Body of pancreas (tissue), 4 donors: ENCODE measurements at regions not wholly inside any gene's neighbourhood (a gene's known extent, or its start where the extent isn't known, plus 50 kb on each side); places are given as distances from the start of the nearest gene placed in this dataset.

Source experiments
- ATAC-seq: fragments of 150-250 bp; one replicate; pipeline ENCODE4 v1.9.1; 2016
- DNase-seq, 4 donors: peaks; one replicate each; pipeline ENCODE4 v3.0.0-alpha.2; 2019
- H3K27ac ChIP-seq, 4 donors: fragments of 200-600 bp; sonication (generic); 1 replicate in 3 of 4; 2 replicates in 1 of 4; pipeline versions ENCODE4 v1.5.1 to v1.6.1; 2016 to 2019; ENCODE audit warnings: mild to moderate bottlenecking in 1 of 4, mixed read lengths in 1 of 4, moderate library complexity in 1 of 4
- H3K27me3 ChIP-seq, 2 donors: fragments of 200-600 bp; sonication (generic); one replicate each; pipeline ENCODE4 v1.6.0; 2016; ENCODE audit warnings: mild to moderate bottlenecking in 1 of 2
- H3K36me3 ChIP-seq, 2 donors: fragments of 200-600 bp; sonication (generic); replicated peaks in 1 of 2; 2 replicates each; pipeline ENCODE4 v1.5.1; 2016; ENCODE audit warnings: low read depth in 2 of 2; ENCODE audit not compliant: insufficient read depth in 1 of 2
- H3K4me1 ChIP-seq: fragments of 200-600 bp; sonication (generic); one replicate; pipeline ENCODE4 v1.6.0; 2016
- H3K4me3 ChIP-seq, 2 donors: fragments of 200-600 bp; sonication (generic); 1 replicate in 1 of 2; 2 replicates in 1 of 2; pipeline ENCODE4 v1.5.1; 2016 to 2019
- H3K9me3 ChIP-seq, 3 donors: fragments of 200-600 bp; sonication (generic); 1 replicate in 2 of 3; 2 replicates in 1 of 3; pipeline ENCODE4 v1.5.1; 2016
- POLR2A ChIP-seq, 3 donors: fragments of 450-650 bp; IDR thresholded peaks; one replicate each; pipeline ENCODE4 v1.6.1; 2016; ENCODE audit warnings: antibody characterized with exemption in 3 of 3, mild to moderate bottlenecking in 2 of 3
- WGBS, 2 donors: methylation state at CpG; one replicate each; pipeline ENCODE4 v1.1.5; 2017; 5-methylcytosine and 5-hydroxymethylcytosine counted together
- intact Hi-C: fragments of 100-400 bp; cut with DNase I; formaldehyde crosslinking; loops from one replicate; pipeline ENCODE4 v1.15.1; 2023
- TF ChIP-seq, protein P1 (sequence below), 7 experiments: fragments of 450-650 bp in 4 of 7; fragments of 200-600 bp in 3 of 7; sonication (generic) in 3 of 7; IDR thresholded peaks; one replicate each; pipeline ENCODE4 v1.5.1; 2016 to 2019; ENCODE audit warnings: antibody characterized with exemption in 7 of 7

DNA sequence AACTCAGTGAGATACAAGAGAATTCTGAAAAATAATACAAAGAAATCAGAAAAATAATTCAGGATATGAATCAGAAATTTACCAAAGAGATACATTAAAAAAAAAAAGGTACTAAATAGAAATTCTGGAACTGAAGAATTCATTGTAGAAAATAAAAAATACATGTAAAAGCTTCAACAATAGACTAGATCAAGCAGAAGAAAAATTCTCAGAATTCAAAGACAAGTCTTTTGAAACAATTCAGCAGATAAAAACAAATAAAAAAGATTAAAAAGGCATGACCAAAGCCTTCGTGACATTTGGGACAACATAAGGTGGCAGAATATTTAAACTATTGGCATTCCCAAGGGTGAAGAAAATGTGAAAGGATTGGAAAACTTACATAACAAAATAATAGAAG, 133.1 kb upstream of the CNOT2 start:
- no peaks in the 10 kb centered on the region for H3K4me1 ChIP-seq
- H3K4me3 ChIP-seq: no peak overlapping the region
- DNase-seq (no peak), ATAC-seq (no peak)
- peaks cover 0 to 7% (median 0%) of the 10 kb centered on the region in 3 donors for H3K9me3 ChIP-seq
- no peak overlapping the region for H3K27ac ChIP-seq
- intact Hi-C loops: no loop called here
- WGBS, 2 donors: 27 to 71% methylated on average over 1 of the region's 1 CpG
- no peak for TF ChIP-seq POLR2A (IDR thresholded peaks at IDR 0.05)
- TF ChIP-seq, protein P1, sequence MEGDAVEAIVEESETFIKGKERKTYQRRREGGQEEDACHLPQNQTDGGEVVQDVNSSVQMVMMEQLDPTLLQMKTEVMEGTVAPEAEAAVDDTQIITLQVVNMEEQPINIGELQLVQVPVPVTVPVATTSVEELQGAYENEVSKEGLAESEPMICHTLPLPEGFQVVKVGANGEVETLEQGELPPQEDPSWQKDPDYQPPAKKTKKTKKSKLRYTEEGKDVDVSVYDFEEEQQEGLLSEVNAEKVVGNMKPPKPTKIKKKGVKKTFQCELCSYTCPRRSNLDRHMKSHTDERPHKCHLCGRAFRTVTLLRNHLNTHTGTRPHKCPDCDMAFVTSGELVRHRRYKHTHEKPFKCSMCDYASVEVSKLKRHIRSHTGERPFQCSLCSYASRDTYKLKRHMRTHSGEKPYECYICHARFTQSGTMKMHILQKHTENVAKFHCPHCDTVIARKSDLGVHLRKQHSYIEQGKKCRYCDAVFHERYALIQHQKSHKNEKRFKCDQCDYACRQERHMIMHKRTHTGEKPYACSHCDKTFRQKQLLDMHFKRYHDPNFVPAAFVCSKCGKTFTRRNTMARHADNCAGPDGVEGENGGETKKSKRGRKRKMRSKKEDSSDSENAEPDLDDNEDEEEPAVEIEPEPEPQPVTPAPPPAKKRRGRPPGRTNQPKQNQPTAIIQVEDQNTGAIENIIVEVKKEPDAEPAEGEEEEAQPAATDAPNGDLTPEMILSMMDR (IDR thresholded peaks at IDR 0.05): no peak
- no peaks in the 10 kb centered on the region for H3K27me3 ChIP-seq
- no peaks in the 10 kb centered on the region for H3K36me3 ChIP-seq

DNA sequence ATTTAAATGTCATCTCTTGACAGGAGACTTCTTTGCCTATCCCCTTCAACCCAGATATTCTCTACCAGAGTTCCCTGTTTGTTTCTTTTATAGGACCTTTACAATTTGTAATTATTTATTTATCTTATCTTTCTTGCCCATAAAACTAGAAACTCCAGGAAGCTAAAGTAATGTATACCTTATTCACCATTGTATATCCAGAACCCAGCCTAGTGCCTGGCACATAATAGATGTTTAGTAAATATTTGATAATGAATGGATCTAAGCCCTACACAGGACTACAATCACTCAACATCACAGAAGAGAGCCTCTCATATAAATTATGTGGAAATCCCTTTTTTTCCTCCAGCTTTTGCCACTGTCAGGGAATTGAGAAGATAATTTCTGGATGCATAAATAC, 125.6 kb upstream of the CNOT2 start:
- no peaks in the 10 kb centered on the region for H3K27me3 ChIP-seq
- TF ChIP-seq, protein P1 (IDR thresholded peaks at IDR 0.05): no peak
- TF ChIP-seq POLR2A (IDR thresholded peaks at IDR 0.05): no peak
- H3K27ac ChIP-seq: no peak overlapping the region
- intact Hi-C loops: no loop called here
- H3K4me1 ChIP-seq: no peaks in the 10 kb centered on the region
- H3K4me3 ChIP-seq: no peak overlapping the region
- H3K9me3 ChIP-seq: no peaks in the 10 kb centered on the region
- DNase-seq: no peak
- H3K36me3 ChIP-seq: no peaks in the 10 kb centered on the region
- ATAC-seq: no peak

GRCh38 chr12:70120970-70121369, 122.3 kb upstream of the CNOT2 start:
- intact Hi-C loops: no loop called here
- H3K9me3 ChIP-seq: no peaks in the 10 kb centered on the region

DNA sequence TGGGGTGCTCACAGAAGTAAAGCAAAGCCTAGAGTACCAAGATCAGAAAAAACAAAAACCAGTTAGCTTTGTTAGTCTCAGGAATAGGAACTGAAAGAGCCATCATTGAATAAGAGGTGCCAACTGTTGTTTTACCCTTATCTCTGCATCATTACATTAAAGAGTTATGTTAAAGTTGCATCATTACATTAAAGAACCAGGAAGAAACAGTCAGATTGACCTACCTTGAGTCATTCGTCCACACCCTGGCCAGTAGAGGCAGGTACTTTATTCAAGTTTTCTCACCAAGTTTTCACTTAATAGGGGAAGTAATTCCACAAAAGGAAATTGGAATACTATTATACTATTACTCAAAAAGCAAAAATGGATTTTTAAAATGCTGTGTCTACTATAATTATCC, 121.7 kb upstream of the CNOT2 start:
- Histone ChIP-seq H3K36me3 (no peaks in the 10 kb centered on the region), H3K4me3 (no peak overlapping the region), H3K9me3 (no peaks in the 10 kb centered on the region), H3K27me3 (no peaks in the 10 kb centered on the region), H3K4me1 (no peaks in the 10 kb centered on the region), H3K27ac (no peak overlapping the region)
- no peak for TF ChIP-seq POLR2A (IDR thresholded peaks at IDR 0.05)
- TF ChIP-seq, protein P1 (IDR thresholded peaks at IDR 0.05): no peak
- WGBS, 2 donors: 69% methylated on average over 1 of the region's 1 CpG
- ATAC-seq (no peak), DNase-seq (no peak)
- intact Hi-C loops: no loop called here

More at GRCh38 chr12:70120970-70121369, 122.3 kb upstream of the CNOT2 start:
- Histone ChIP-seq H3K27ac (no peak overlapping the region), H3K4me3 (no peak overlapping the region), H3K36me3 (no peaks in the 10 kb centered on the region), H3K27me3 (no peaks in the 10 kb centered on the region), H3K4me1 (no peaks in the 10 kb centered on the region)
- ATAC-seq (no peak), DNase-seq (no peak)
- TF ChIP-seq, protein P1 (IDR thresholded peaks at IDR 0.05): no peak
- TF ChIP-seq POLR2A (IDR thresholded peaks at IDR 0.05): no peak

DNA sequence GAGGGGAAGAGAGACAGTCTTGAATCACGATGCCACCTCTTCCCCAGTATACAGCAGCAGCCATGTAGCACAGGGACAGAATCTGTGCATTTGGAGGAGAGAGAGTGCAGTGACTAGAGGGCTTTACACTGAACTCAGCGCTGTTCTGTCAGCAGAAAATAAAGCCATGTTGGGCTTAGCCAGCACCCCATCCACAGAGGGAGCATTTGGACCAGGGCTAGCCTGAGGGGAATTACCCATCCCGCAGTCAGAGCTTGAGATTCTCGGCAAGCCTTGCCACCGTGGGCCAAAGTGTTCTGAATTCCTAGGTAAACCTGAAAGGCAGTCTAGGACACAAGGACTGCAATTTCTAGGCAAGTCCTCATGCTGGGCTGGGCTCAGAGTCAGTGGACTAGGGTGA, 120.4 kb upstream of the CNOT2 start:
- H3K27ac ChIP-seq: no peak overlapping the region
- no peaks in the 10 kb centered on the region for H3K36me3 ChIP-seq
- H3K9me3 ChIP-seq: no peaks in the 10 kb centered on the region
- H3K4me3 ChIP-seq: no peak overlapping the region
- DNase-seq: no peak
- intact Hi-C loops: no loop called here
- TF ChIP-seq POLR2A (IDR thresholded peaks at IDR 0.05): no peak
- TF ChIP-seq, protein P1 (IDR thresholded peaks at IDR 0.05): no peak
- no peaks in the 10 kb centered on the region for H3K27me3 ChIP-seq
- ATAC-seq: no peak
- 65 to 68% methylated on average over 5 of the region's 5 CpGs for WGBS, 2 donors
- no peaks in the 10 kb centered on the region for H3K4me1 ChIP-seq
